Smooth muscle cell (in vitro differentiated cells): ENCODE measurements at regions not wholly inside any gene's neighbourhood (a gene's known extent, or its start where the extent isn't known, plus 50 kb on each side); places are given as distances from the start of the nearest gene placed in this dataset.

ENCODE experiments used
- DNase-seq: peaks from one replicate; lab custom pipeline; 2025; ENCODE audit not compliant: unreplicated experiment; lab: John Stamatoyannopoulos, UW
- H2AFZ ChIP-seq: fragments of 200-600 bp; sonication (generic); 2 replicates; pipeline ENCODE4 v1.6.0; 2016; ENCODE audit warnings: antibody characterized with exemption, low read depth, mild to moderate bottlenecking
- H3F3A ChIP-seq: fragments of 200-600 bp; sonication (generic); 2 replicates; pipeline ENCODE4 v1.6.0; 2017; ENCODE audit warnings: antibody characterized with exemption, low read depth
- H3K27ac ChIP-seq: fragments of 200-600 bp; sonication (generic); 2 replicates; pipeline ENCODE4 v1.5.1; 2016; ENCODE audit warnings: low read depth, mild to moderate bottlenecking
- H3K27me3 ChIP-seq: fragments of 200-600 bp; sonication (generic); 2 replicates; pipeline ENCODE4 v1.6.1; 2016; ENCODE audit warnings: low read depth, mild to moderate bottlenecking
- H3K36me3 ChIP-seq: fragments of 200-600 bp; sonication (generic); 2 replicates; pipeline ENCODE4 v1.5.1; 2016; ENCODE audit warnings: low read depth
- H3K4me1 ChIP-seq: fragments of 200-600 bp; sonication (generic); 2 replicates; pipeline ENCODE4 v1.5.1; 2016; ENCODE audit warnings: low read depth
- H3K4me2 ChIP-seq: fragments of 200-600 bp; sonication (generic); 2 replicates; pipeline ENCODE4 v1.6.0; 2016; ENCODE audit warnings: mild to moderate bottlenecking
- H3K4me3 ChIP-seq: fragments of 200-600 bp; sonication (generic); 2 replicates; pipeline ENCODE4 v1.5.1; 2016; ENCODE audit warnings: mild to moderate bottlenecking
- H3K79me2 ChIP-seq: fragments of 200-600 bp; sonication (generic); 2 replicates; pipeline ENCODE4 v1.6.0; 2016; ENCODE audit warnings: low read depth, mild to moderate bottlenecking
- H3K9ac ChIP-seq: fragments of 200-600 bp; sonication (generic); 2 replicates; pipeline ENCODE4 v1.6.0; 2016; ENCODE audit warnings: low read depth
- H3K9me3 ChIP-seq: fragments of 200-600 bp; sonication (generic); replicated peaks from 2 replicates; pipeline ENCODE4 v1.5.1; 2016; ENCODE audit warnings: low read depth
- H4K20me1 ChIP-seq: fragments of 200-600 bp; sonication (generic); 2 replicates; pipeline ENCODE4 v1.6.0; 2016; ENCODE audit warnings: low read depth
- WGBS: methylation state at CpG from one replicate; pipeline ENCODE4 v1.1.7; 2016; ENCODE audit warnings: low lambda C conversion rate; 5-methylcytosine and 5-hydroxymethylcytosine counted together
- TF ChIP-seq, protein P1 (sequence below): fragments of 200-600 bp; sonication (generic); IDR thresholded peaks from 2 replicates; pipeline ENCODE4 v1.5.1; 2017; ENCODE audit warnings: borderline replicate concordance, mild to moderate bottlenecking, antibody characterized with exemption; ENCODE audit not compliant: insufficient read depth, poor library complexity, severe bottlenecking

DNA sequence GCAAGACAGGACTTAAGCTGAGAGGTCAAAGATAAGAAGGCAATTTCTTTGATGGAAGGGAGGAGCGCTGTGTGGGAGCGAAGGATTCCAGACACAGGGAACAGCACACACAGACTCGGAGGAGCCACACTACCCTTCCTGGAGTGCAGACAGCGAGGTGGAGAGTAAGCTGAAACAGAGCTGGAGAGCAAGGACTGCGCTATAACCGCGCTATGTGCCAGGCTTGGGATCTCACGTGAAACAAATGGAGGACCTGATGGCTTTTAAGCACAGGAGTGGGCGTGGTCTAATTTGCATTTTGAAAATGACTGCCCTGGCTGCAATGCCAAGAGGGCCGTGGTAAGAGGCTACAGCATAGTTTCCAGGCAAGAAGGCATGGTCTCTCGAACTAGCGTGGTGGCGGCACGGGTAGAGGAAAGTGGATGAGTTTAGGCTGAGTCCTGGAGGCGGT is 113.9 kb upstream of the SORBS2 start:
- peaks cover 17% of the 10 kb centered on the region for H3F3A ChIP-seq
- peak overlapping the region; percentile 64 for H3K4me2 ChIP-seq
- no peak for DNase-seq
- H3K27me3 ChIP-seq: no peaks in the 10 kb centered on the region
- H3K9me3 ChIP-seq: no peaks in the 10 kb centered on the region
- H3K9ac ChIP-seq: no peak overlapping the region
- H3K36me3 ChIP-seq: no peaks in the 10 kb centered on the region
- no peaks in the 10 kb centered on the region for H4K20me1 ChIP-seq
- no peaks in the 10 kb centered on the region for H3K79me2 ChIP-seq
- TF ChIP-seq, protein P1, sequence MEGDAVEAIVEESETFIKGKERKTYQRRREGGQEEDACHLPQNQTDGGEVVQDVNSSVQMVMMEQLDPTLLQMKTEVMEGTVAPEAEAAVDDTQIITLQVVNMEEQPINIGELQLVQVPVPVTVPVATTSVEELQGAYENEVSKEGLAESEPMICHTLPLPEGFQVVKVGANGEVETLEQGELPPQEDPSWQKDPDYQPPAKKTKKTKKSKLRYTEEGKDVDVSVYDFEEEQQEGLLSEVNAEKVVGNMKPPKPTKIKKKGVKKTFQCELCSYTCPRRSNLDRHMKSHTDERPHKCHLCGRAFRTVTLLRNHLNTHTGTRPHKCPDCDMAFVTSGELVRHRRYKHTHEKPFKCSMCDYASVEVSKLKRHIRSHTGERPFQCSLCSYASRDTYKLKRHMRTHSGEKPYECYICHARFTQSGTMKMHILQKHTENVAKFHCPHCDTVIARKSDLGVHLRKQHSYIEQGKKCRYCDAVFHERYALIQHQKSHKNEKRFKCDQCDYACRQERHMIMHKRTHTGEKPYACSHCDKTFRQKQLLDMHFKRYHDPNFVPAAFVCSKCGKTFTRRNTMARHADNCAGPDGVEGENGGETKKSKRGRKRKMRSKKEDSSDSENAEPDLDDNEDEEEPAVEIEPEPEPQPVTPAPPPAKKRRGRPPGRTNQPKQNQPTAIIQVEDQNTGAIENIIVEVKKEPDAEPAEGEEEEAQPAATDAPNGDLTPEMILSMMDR: no peak
- peak overlapping the region; percentile 0 for H3K27ac ChIP-seq
- peak overlapping the region; percentile 56 for H2AFZ ChIP-seq
- peaks cover 21% of the 10 kb centered on the region for H3K4me1 ChIP-seq
- 31% methylated on average over 15 of the region's 15 CpGs for WGBS
- H3K4me3 ChIP-seq: peak overlapping the region; percentile 24

DNA sequence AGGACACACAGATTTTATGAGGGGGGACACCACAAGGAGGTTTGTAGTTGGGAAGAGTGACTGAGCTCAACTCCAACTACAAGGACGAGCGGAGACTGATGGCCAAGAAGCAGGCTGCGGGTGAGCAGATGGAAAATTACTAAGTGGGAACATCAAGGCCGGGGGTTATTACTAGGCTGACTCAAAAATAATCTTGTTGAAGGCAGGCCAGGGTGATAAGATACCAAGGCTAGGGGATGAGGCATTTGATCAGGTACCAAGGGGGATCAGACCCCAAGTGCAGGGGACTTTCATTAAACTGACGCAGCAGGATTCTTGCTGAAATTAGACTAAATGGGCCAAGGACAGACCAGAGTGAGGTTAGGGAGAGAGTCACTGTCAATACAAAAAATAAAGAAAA is 119.4 kb upstream of the SORBS2 start:
- 72% methylated on average over 5 of the region's 5 CpGs for WGBS
- H4K20me1 ChIP-seq: no peaks in the 10 kb centered on the region
- H3K27me3 ChIP-seq: no peaks in the 10 kb centered on the region
- no peaks in the 10 kb centered on the region for H3K36me3 ChIP-seq
- peaks cover 12% of the 10 kb centered on the region for H3K4me1 ChIP-seq
- H3K27ac ChIP-seq: peak overlapping the region; percentile 99
- H2AFZ ChIP-seq: no peak overlapping the region
- peak overlapping the region; percentile 82 for H3K4me2 ChIP-seq
- TF ChIP-seq, protein P1: no peak
- H3F3A ChIP-seq: peaks cover 6% of the 10 kb centered on the region
- H3K79me2 ChIP-seq: no peaks in the 10 kb centered on the region
- H3K9me3 ChIP-seq: no peaks in the 10 kb centered on the region
- no peak overlapping the region for H3K4me3 ChIP-seq
- DNase-seq: no peak
- no peak overlapping the region for H3K9ac ChIP-seq

DNA sequence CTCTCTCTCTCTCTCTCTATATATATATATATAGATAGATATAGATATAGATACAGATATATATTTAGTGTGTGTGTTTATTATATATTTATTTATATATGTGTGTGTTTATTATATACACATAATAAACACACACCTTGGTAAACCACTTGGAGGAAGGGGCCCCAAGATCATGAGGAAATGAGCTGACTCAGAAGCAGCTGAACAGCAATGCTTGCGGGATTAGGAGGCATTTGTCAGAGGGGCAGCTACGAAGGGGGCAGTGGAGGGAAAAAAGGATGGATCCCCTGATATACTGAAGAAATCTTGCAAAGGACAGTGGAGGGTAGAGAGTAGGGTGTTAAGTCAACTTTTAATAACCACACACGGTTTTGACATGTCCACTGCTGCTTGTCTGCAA is 120.0 kb upstream of the SORBS2 start:
- no peaks in the 10 kb centered on the region for H3K36me3 ChIP-seq
- H2AFZ ChIP-seq: no peak overlapping the region
- H4K20me1 ChIP-seq: no peaks in the 10 kb centered on the region
- peak overlapping the region; percentile 23 for H3K4me3 ChIP-seq
- peak overlapping the region; percentile 93 for H3K9ac ChIP-seq
- no peak for DNase-seq
- WGBS: 23% methylated on average over 3 of the region's 3 CpGs
- no peaks in the 10 kb centered on the region for H3K9me3 ChIP-seq
- no peaks in the 10 kb centered on the region for H3K27me3 ChIP-seq
- TF ChIP-seq, protein P1: no peak
- H3K79me2 ChIP-seq: no peaks in the 10 kb centered on the region
- peaks cover 6% of the 10 kb centered on the region for H3F3A ChIP-seq
- peak overlapping the region; percentile 99 for H3K27ac ChIP-seq
- peaks cover 12% of the 10 kb centered on the region for H3K4me1 ChIP-seq
- H3K4me2 ChIP-seq: peak overlapping the region; percentile 82

DNA sequence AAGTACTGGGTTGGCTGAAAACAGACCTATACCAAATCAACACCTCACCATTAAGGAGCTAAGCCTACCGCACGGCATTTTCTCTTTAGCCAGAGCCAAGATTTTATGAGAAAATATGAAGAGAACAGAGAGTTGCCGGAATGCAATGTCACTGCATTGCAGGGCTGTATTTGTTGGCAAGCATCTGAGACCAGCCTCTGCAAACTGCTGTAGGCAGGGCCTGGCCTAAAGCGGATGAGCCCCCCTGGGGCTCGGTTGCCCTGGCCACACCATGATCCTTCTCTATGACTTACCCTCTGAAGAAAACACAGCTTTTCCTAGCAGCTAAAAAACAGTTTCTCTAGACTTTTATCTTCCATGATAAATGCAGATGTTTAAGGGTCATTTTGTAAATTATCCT is 120.5 kb upstream of the SORBS2 start:
- peak overlapping the region; percentile 23 for H3K4me3 ChIP-seq
- H3K27ac ChIP-seq: peak overlapping the region; percentile 99
- H2AFZ ChIP-seq: peak overlapping the region; percentile 6

More for the DNA sequence above, 120.5 kb upstream of the SORBS2 start:
- no peaks in the 10 kb centered on the region for H3K36me3 ChIP-seq
- DNase-seq: no peak
- peaks cover 6% of the 10 kb centered on the region for H3F3A ChIP-seq
- no peaks in the 10 kb centered on the region for H4K20me1 ChIP-seq
- H3K4me1 ChIP-seq: peaks cover 12% of the 10 kb centered on the region
- no peaks in the 10 kb centered on the region for H3K9me3 ChIP-seq
- H3K27me3 ChIP-seq: no peaks in the 10 kb centered on the region
- no peaks in the 10 kb centered on the region for H3K79me2 ChIP-seq
- TF ChIP-seq, protein P1: no peak
- H3K9ac ChIP-seq: peak overlapping the region; percentile 93
- 41% methylated on average over 5 of the region's 5 CpGs for WGBS
- H3K4me2 ChIP-seq: peak overlapping the region; percentile 82
